ENCODE measurements at regions not wholly inside any gene's neighbourhood (a gene's known extent, or its start where the extent isn't known, plus 50 kb on each side); places are given as distances from the start of the nearest gene placed in this dataset.

DNA sequence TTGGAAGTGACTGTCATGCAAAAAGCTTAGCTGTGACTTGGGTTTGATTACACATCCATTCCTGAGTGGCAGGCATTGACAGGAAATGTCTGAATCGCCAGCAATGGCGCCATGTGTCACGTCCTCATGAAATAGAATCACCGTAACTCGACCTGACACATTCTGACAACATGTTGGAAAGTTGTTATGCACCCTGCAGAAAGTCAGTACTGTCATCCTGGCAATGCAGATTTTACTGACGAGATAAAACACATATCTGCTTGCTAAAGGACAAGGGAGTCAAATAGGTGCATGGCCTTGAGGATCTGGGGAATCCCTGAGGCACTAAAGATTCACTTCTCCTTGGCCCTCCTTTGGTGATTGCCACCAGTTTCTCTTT, 344.2 kb downstream of the SPATA31D1 start:
- Histone ChIP-seq H3K27ac (ENCODE audit: low read length) (no peak overlapping the region), H3K4me1 (ENCODE audit: insufficient read depth, low read length) (no peaks in the 10 kb centered on the region), H3K4me2 (ENCODE audit: insufficient read depth, low read length) (no peak overlapping the region), H3K79me2 (ENCODE audit: insufficient read depth, low read length) (no peaks in the 10 kb centered on the region), H3K36me3 (ENCODE audit: insufficient read depth, low read length) (no peaks in the 10 kb centered on the region), H3K4me3 (ENCODE audit: low read depth in 1 of 2, low read length in 2 of 2) (no peak overlapping the region), H3K9ac (ENCODE audit: low read depth, low read length) (no peak overlapping the region), H3K27me3 (ENCODE audit: insufficient read depth, low read length, poor library complexity) (no peaks in the 10 kb centered on the region), H4K20me1 (ENCODE audit: insufficient read depth, low read length) (no peaks in the 10 kb centered on the region), H2AFZ (ENCODE audit: low read depth, low read length) (no peak overlapping the region), H3K9me3 (ENCODE audit: insufficient read depth, low read length, severe bottlenecking) (no peaks in the 10 kb centered on the region)
- TF ChIP-seq EZH2 (IDR thresholded peaks at IDR 0.05; ENCODE audit: borderline replicate concordance, low read depth, low read length, severe bottlenecking) (no peak), CTCF (IDR thresholded peaks at IDR 0.05; ENCODE audit: borderline replicate concordance, extremely low read depth, low read length, poor library complexity, severe bottlenecking) (no peak)
- no peak for ATAC-seq (ENCODE audit: insufficient read depth, low read depth)
- DNase-seq = no peak

DNA sequence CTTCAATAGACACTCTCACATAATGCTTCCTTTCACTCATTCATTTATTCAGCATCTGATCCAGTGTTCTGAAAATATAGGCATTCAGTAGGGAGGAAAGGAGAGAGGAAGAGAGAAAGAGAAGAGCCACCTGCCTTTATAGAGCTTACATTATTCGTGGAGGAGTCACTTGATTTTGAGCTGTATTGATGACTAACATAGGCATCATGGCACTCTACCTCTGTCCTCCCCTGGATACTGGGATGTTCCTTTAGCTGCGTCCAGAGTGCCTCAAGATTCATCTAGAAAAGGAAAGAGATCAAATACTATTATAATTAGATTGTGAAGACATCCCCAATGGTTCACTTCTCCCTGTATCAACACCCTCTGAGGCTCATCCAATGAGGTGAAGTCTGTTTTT, 345.1 kb downstream of the SPATA31D1 start:
- Histone ChIP-seq H3K4me1 (ENCODE audit: insufficient read depth, low read length) (0 out of 2 replicates have a peak, but pooled peaks cover 1% of the 10 kb centered on the region), H3K79me2 (ENCODE audit: insufficient read depth, low read length) (no peaks in the 10 kb centered on the region), H4K20me1 (ENCODE audit: insufficient read depth, low read length) (no peaks in the 10 kb centered on the region), H3K27me3 (ENCODE audit: insufficient read depth, low read length, poor library complexity) (no peaks in the 10 kb centered on the region), H3K4me2 (ENCODE audit: insufficient read depth, low read length) (no peak overlapping the region), H3K9ac (ENCODE audit: low read depth, low read length) (no peak overlapping the region), H3K36me3 (ENCODE audit: insufficient read depth, low read length) (no peaks in the 10 kb centered on the region), H3K9me3 (ENCODE audit: insufficient read depth, low read length, severe bottlenecking) (no peaks in the 10 kb centered on the region), H3K27ac (ENCODE audit: low read length) (no peak overlapping the region), H3K4me3 (ENCODE audit: low read depth in 1 of 2, low read length in 2 of 2) (no peak overlapping the region), H2AFZ (ENCODE audit: low read depth, low read length) (no peak overlapping the region)
- DNase-seq (no peak), ATAC-seq (ENCODE audit: insufficient read depth, low read depth) (no peak)
- TF ChIP-seq CTCF (IDR thresholded peaks at IDR 0.05; ENCODE audit: borderline replicate concordance, extremely low read depth, low read length, poor library complexity, severe bottlenecking) = no peak
- no peak for TF ChIP-seq EZH2 (IDR thresholded peaks at IDR 0.05; ENCODE audit: borderline replicate concordance, low read depth, low read length, severe bottlenecking)

DNA sequence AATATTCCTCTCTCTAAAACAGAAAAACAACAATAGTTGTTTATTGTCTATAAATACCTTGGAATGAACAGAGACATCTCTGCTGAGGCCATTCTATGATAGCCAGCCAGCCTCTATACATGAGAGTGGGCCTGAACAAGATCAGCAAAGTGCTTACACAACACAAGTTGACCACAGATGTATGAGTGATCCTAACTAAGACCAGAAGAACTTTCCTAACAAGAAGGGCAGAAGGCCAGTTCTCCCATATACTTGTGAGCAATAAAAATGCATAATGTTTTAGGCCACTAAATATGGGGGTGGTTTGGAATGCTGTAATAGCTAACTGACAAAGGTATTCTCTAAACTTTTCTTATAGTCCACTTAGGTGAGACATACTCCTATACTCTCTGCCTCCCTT, 345.7 kb downstream of the SPATA31D1 start:
- no peaks in the 10 kb centered on the region for H3K79me2 ChIP-seq (ENCODE audit: insufficient read depth, low read length)
- no peak for TF ChIP-seq CTCF (IDR thresholded peaks at IDR 0.05; ENCODE audit: borderline replicate concordance, extremely low read depth, low read length, poor library complexity, severe bottlenecking)
- H3K4me3 ChIP-seq (ENCODE audit: low read depth in 1 of 2, low read length in 2 of 2) = no peak overlapping the region
- no peak overlapping the region for H2AFZ ChIP-seq (ENCODE audit: low read depth, low read length)
- no peaks in the 10 kb centered on the region for H3K9me3 ChIP-seq (ENCODE audit: insufficient read depth, low read length, severe bottlenecking)
- H3K27ac ChIP-seq (ENCODE audit: low read length) = no peak overlapping the region
- H3K36me3 ChIP-seq (ENCODE audit: insufficient read depth, low read length) = no peaks in the 10 kb centered on the region
- H3K4me1 ChIP-seq (ENCODE audit: insufficient read depth, low read length) = peaks cover 7% of the 10 kb centered on the region
- no peaks in the 10 kb centered on the region for H4K20me1 ChIP-seq (ENCODE audit: insufficient read depth, low read length)
- ATAC-seq (ENCODE audit: insufficient read depth, low read depth) (no peak), DNase-seq (no peak)
- no peaks in the 10 kb centered on the region for H3K27me3 ChIP-seq (ENCODE audit: insufficient read depth, low read length, poor library complexity)
- H3K4me2 ChIP-seq (ENCODE audit: insufficient read depth, low read length) = no peak overlapping the region
- no peak overlapping the region for H3K9ac ChIP-seq (ENCODE audit: low read depth, low read length)

DNA sequence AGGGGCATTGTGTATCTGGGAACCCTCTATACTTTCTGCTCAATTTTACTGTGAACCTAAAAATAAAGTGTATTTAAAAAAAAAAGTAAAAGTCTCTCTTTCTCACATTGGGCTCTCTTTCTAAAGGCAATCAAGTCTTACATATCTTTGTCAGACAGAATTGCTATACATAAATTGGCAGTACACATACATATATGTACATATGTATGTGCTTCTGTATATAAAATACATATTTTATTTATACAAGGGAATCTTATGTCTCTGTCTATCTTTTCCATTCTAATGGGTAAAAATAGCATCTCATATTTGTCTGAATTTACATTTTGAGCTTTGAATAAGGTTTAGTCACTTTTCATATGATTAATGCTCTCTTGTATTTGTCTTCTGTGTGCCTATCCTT, 348.8 kb downstream of the SPATA31D1 start:
- Histone ChIP-seq H3K27ac (ENCODE audit: low read length) (no peak overlapping the region), H3K27me3 (ENCODE audit: insufficient read depth, low read length, poor library complexity) (no peaks in the 10 kb centered on the region), H3K36me3 (ENCODE audit: insufficient read depth, low read length) (no peaks in the 10 kb centered on the region), H4K20me1 (ENCODE audit: insufficient read depth, low read length) (no peaks in the 10 kb centered on the region), H3K79me2 (ENCODE audit: insufficient read depth, low read length) (no peaks in the 10 kb centered on the region), H3K9ac (ENCODE audit: low read depth, low read length) (no peak overlapping the region), H3K4me2 (ENCODE audit: insufficient read depth, low read length) (no peak overlapping the region), H3K4me3 (ENCODE audit: low read depth in 1 of 2, low read length in 2 of 2) (no peak overlapping the region), H3K9me3 (ENCODE audit: insufficient read depth, low read length, severe bottlenecking) (no peaks in the 10 kb centered on the region), H2AFZ (ENCODE audit: low read depth, low read length) (no peak overlapping the region), H3K4me1 (ENCODE audit: insufficient read depth, low read length) (peaks cover 18% of the 10 kb centered on the region)
- TF ChIP-seq EZH2 (IDR thresholded peaks at IDR 0.05; ENCODE audit: borderline replicate concordance, low read depth, low read length, severe bottlenecking) (no peak), CTCF (IDR thresholded peaks at IDR 0.05; ENCODE audit: borderline replicate concordance, extremely low read depth, low read length, poor library complexity, severe bottlenecking) (no peak)
- no peak for DNase-seq
- ATAC-seq (ENCODE audit: insufficient read depth, low read depth) = no peak
